ENCODE measurements at regions not wholly inside any gene's neighbourhood (a gene's known extent, or its start where the extent isn't known, plus 50 kb on each side); places are given as distances from the start of the nearest gene placed in this dataset.

DNA sequence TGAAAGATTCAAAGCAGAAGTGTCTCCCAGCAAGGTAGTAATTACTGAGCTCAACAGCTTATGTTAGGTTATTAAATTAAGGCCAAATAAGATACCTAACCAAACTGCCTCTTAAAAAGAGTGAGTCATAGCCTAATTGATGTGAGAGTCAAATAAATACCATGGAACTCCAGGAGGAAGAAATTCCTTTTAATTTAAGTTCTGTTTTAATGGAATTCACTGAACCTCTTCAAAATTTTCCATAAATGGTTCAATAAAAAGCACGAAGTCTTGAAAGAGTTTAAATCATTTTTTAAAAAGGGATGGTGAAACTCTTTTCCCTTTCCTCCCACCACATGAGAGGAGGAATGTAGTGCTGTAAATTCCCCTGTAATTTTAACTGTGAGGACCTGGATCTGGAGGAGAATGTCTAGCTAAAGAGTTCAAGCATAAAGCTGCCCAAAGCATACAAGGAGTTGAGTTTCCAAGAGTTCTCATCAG, 180.8 kb upstream of the MMADHC start:
- TF ChIP-seq POLR2A (IDR thresholded peaks at IDR 0.05; ENCODE audit: low read depth, low read length) (no peak), TAF1 (IDR thresholded peaks at IDR 0.05; ENCODE audit: borderline replicate concordance, low read depth, low read length) (no peak), POLR2AphosphoS5 (IDR thresholded peaks at IDR 0.05; ENCODE audit: low read depth, low read length) (no peak)
